IPS-18c (cell line): ENCODE measurements at regions not wholly inside any gene's neighbourhood (a gene's known extent, or its start where the extent isn't known, plus 50 kb on each side); places are given as distances from the start of the nearest gene placed in this dataset.

Source experiments
- H3K4me3 ChIP-seq: 2 replicates; pipeline ENCODE4 v1.7.0; 2013; ENCODE audit warnings: low read depth, mild to moderate bottlenecking, low read length, moderate library complexity; ENCODE audit not compliant: insufficient read depth
- H3K9me3 ChIP-seq: one replicate; pipeline ENCODE4 v1.6.1; 2013; ENCODE audit warnings: mild to moderate bottlenecking, low read length, moderate library complexity; ENCODE audit not compliant: control insufficient read depth, insufficient read depth

- no peaks in the 10 kb centered on the region for H3K9me3 ChIP-seq
- H3K4me3 ChIP-seq = no peak overlapping the region
Observed at GRCh38 chr6:20302702-20303251, 90.5 kb upstream of the MBOAT1 start.

GRCh38 chr6:20306491-20306890, 94.2 kb upstream of the MBOAT1 start:
- Histone ChIP-seq H3K9me3 (no peaks in the 10 kb centered on the region), H3K4me3 (no peak overlapping the region)

- no peaks in the 10 kb centered on the region for H3K9me3 ChIP-seq
- H3K4me3 ChIP-seq = no peak overlapping the region
Observed at GRCh38 chr6:20309186-20309585, 92.5 kb upstream of the E2F3 start.

- H3K9me3 ChIP-seq = no peaks in the 10 kb centered on the region
- no peak overlapping the region for H3K4me3 ChIP-seq
Observed at GRCh38 chr6:20310185-20310584, 91.5 kb upstream of the E2F3 start.

- Histone ChIP-seq H3K4me3 (no peak overlapping the region), H3K9me3 (no peaks in the 10 kb centered on the region)
Observed at GRCh38 chr6:20312606-20313005, 89.1 kb upstream of the E2F3 start.

- H3K4me3 ChIP-seq = no peak overlapping the region
- H3K9me3 ChIP-seq = no peaks in the 10 kb centered on the region
Observed at GRCh38 chr6:20313051-20313450, 88.6 kb upstream of the E2F3 start.

- no peak overlapping the region for H3K4me3 ChIP-seq
Observed at GRCh38 chr6:20313960-20314530, 87.6 kb upstream of the E2F3 start.

GRCh38 chr6:20314866-20315845, 86.5 kb upstream of the E2F3 start:
- H3K9me3 ChIP-seq = peaks cover 2% of the 10 kb centered on the region
- H3K4me3 ChIP-seq = no peak overlapping the region

More at GRCh38 chr6:20313960-20314530, 87.6 kb upstream of the E2F3 start:
- peaks cover 2% of the 10 kb centered on the region for H3K9me3 ChIP-seq

GRCh38 chr6:20317430-20317829, 84.2 kb upstream of the E2F3 start:
- Histone ChIP-seq H3K9me3 (peaks cover 2% of the 10 kb centered on the region), H3K4me3 (no peak overlapping the region)

- H3K4me3 ChIP-seq = no peak overlapping the region
- H3K9me3 ChIP-seq = peaks cover 2% of the 10 kb centered on the region
Observed at GRCh38 chr6:20318851-20319387, 82.8 kb upstream of the E2F3 start.

GRCh38 chr6:20319520-20320357, 81.9 kb upstream of the E2F3 start:
- H3K9me3 ChIP-seq = peaks cover 2% of the 10 kb centered on the region
- no peak overlapping the region for H3K4me3 ChIP-seq

- Histone ChIP-seq H3K4me3 (no peak overlapping the region), H3K9me3 (no peaks in the 10 kb centered on the region)
Observed at GRCh38 chr6:20325641-20326421, 75.8 kb upstream of the E2F3 start.

GRCh38 chr6:20326422-20326728, 75.3 kb upstream of the E2F3 start:
- no peaks in the 10 kb centered on the region for H3K9me3 ChIP-seq
- H3K4me3 ChIP-seq = no peak overlapping the region

GRCh38 chr6:20327141-20327540, 74.5 kb upstream of the E2F3 start:
- Histone ChIP-seq H3K9me3 (no peaks in the 10 kb centered on the region), H3K4me3 (no peak overlapping the region)

GRCh38 chr6:20328266-20328923, 73.3 kb upstream of the E2F3 start:
- H3K4me3 ChIP-seq = no peak overlapping the region
- no peaks in the 10 kb centered on the region for H3K9me3 ChIP-seq

GRCh38 chr6:20328924-20329300, 72.8 kb upstream of the E2F3 start:
- H3K4me3 ChIP-seq = no peak overlapping the region
- no peaks in the 10 kb centered on the region for H3K9me3 ChIP-seq
